ENCODE measurements at regions not wholly inside any gene's neighbourhood (a gene's known extent, or its start where the extent isn't known, plus 50 kb on each side); places are given as distances from the start of the nearest gene placed in this dataset.

DNA sequence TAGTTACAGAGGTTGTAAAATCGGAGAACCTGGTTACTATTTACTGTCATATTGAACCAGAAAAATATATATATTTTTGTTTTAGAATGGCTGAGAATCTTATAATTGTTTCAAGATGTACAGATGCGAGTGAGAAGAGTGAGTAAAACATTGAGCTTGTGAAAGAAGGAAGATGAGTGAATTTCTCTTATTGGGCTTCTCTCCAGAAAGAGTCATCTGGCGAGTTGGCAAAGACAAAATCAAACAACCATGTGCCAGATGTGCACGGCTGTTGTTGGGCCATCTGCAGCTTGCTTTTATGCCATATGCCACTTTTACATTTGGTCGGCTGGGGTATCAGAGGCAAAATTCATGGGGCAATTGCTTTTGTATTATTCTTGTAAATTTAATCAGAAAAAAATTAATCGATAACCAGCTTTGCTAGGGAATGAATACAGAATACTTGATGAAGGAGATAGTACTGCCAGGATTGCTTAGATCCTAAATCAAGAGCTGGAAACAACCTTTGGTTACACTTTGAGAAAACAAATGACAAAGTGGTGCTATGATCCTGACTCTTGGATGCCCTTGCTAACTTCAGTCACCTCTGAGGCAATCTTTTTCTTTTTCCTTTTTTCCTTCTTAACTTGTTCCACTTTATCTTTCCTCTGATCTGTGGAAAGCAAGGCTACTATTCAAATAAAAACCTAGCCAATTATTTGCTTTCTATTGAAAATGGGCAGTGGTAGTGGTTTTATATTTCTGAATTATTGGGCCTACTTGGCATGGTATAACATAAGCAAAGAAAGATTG lies 97.1 kb upstream of the GRIK2 start:
- Mint-ChIP-seq H3K4me1 (peaks cover 3% of the 10 kb centered on the region), H3K4me3 (no peak overlapping the region), H3K27ac (no peak overlapping the region), H3K9me3 (peaks cover 24% of the 10 kb centered on the region), H3K27me3 (ENCODE audit: low read depth) (no peaks in the 10 kb centered on the region), H3K36me3 (no peaks in the 10 kb centered on the region)
- DNase-seq (ENCODE audit: low spot score in 2 of 2, unreplicated experiment in 2 of 2) = no peak
- TF ChIP-seq, protein P1, sequence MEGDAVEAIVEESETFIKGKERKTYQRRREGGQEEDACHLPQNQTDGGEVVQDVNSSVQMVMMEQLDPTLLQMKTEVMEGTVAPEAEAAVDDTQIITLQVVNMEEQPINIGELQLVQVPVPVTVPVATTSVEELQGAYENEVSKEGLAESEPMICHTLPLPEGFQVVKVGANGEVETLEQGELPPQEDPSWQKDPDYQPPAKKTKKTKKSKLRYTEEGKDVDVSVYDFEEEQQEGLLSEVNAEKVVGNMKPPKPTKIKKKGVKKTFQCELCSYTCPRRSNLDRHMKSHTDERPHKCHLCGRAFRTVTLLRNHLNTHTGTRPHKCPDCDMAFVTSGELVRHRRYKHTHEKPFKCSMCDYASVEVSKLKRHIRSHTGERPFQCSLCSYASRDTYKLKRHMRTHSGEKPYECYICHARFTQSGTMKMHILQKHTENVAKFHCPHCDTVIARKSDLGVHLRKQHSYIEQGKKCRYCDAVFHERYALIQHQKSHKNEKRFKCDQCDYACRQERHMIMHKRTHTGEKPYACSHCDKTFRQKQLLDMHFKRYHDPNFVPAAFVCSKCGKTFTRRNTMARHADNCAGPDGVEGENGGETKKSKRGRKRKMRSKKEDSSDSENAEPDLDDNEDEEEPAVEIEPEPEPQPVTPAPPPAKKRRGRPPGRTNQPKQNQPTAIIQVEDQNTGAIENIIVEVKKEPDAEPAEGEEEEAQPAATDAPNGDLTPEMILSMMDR (IDR thresholded peaks at IDR 0.05; ENCODE audit: unreplicated experiment) = no peak

DNA sequence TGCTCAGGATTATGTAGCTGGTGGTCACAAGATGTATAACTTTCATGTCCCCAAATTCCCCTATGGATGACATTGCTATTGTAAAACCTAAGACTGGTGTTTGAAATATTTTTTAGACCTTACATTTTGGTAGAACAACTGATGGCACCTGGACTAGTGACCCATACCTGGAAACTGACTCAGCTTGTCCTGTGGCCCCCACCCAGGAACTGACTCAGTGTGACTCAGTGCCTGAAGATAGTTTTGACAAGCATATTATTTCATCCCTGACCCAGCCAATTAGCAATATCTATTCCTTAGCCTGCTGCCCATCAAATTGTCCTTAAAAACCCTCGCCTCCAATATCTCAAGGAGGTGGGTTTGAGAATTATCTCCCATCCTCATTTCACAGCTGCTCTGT lies 90.9 kb upstream of the GRIK2 start:
- Mint-ChIP-seq H3K36me3 (no peaks in the 10 kb centered on the region), H3K27ac (no peak overlapping the region), H3K27me3 (ENCODE audit: low read depth) (peaks cover 2% of the 10 kb centered on the region)

DNA sequence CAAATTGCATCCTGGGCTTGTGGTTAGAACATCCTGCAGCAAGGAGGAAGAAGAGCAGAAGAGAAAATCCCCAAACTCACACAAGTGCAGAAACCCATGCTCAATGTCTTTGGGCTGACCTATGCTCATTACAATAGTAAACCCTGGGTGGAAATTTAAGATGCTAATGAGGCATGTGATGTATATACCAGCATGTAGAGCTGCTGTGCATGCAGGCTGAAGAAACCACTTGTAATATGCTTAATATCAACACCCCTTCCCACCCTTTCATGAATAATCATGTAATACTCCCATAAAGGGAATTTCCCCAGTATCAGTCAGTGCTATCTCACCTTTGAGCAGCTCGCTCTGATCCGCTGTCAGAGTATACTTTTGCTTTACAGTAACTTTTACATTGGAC lies 90.0 kb upstream of the GRIK2 start:
- H3K4me3 Mint-ChIP-seq = no peak overlapping the region
- TF ChIP-seq, protein P1 (IDR thresholded peaks at IDR 0.05; ENCODE audit: unreplicated experiment) = no peak
- peaks cover 15% of the 10 kb centered on the region for H3K9me3 Mint-ChIP-seq
- no peaks in the 10 kb centered on the region for H3K4me1 Mint-ChIP-seq
- no peak overlapping the region for H3K27ac Mint-ChIP-seq
- no peaks in the 10 kb centered on the region for H3K36me3 Mint-ChIP-seq
- H3K27me3 Mint-ChIP-seq (ENCODE audit: low read depth) = peaks cover 3% of the 10 kb centered on the region
- no peak for DNase-seq (ENCODE audit: low spot score in 2 of 2, unreplicated experiment in 2 of 2)

More for the DNA sequence above, 90.9 kb upstream of the GRIK2 start:
- peaks cover 15% of the 10 kb centered on the region for H3K9me3 Mint-ChIP-seq
- no peaks in the 10 kb centered on the region for H3K4me1 Mint-ChIP-seq
- H3K4me3 Mint-ChIP-seq = no peak overlapping the region
- TF ChIP-seq, protein P1 (IDR thresholded peaks at IDR 0.05; ENCODE audit: unreplicated experiment) = no peak
- no peak for DNase-seq (ENCODE audit: low spot score in 2 of 2, unreplicated experiment in 2 of 2)

DNA sequence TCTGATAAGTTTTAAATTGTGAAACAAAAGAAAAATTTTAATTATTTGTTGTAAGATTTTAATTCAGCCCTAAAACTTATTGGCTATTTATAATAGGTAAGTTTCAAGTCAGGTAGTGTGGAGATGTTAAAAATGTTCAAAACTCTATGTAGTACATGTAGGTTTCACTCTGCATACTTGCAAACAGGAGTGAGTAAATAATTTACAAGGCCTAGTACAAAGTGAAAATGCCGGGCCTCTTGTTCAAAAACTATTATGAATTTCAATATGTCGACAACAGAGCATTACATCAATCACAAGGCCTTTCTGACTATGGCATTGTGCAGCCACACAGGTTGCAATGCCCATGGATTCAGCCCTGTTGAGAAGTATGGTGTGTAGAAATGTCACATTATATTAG lies 80.9 kb upstream of the GRIK2 start:
- Mint-ChIP-seq H3K27ac (no peak overlapping the region), H3K9me3 (no peaks in the 10 kb centered on the region), H3K27me3 (ENCODE audit: low read depth) (peaks cover 1% of the 10 kb centered on the region), H3K36me3 (no peaks in the 10 kb centered on the region), H3K4me3 (no peak overlapping the region), H3K4me1 (no peaks in the 10 kb centered on the region)
- no peak for DNase-seq (ENCODE audit: low spot score in 2 of 2, unreplicated experiment in 2 of 2)
- TF ChIP-seq, protein P1 (IDR thresholded peaks at IDR 0.05; ENCODE audit: unreplicated experiment) = no peak

DNA sequence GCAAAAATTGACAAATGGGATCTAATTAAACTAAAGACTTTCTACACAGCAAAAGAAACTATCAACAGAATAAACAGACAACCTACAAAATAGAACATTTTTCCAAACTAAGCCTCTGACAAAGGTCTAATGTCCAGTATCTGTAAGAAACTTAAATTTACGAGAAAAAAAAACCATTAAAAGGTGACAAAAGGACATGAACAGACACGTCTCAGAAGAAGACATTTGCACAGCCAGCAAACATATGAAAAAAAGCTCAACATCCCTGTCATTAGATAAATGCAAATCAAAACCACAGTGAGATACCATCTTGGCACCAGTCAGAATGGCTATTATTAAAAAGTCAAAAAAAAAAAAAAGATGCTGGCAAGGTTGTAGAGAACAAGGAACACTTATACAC lies 70.6 kb upstream of the GRIK2 start:
- no peak for DNase-seq (ENCODE audit: low spot score in 2 of 2, unreplicated experiment in 2 of 2)
- Mint-ChIP-seq H3K4me3 (no peak overlapping the region), H3K27me3 (ENCODE audit: low read depth) (peaks cover 3% of the 10 kb centered on the region), H3K27ac (no peak overlapping the region), H3K36me3 (no peaks in the 10 kb centered on the region), H3K9me3 (no peaks in the 10 kb centered on the region), H3K4me1 (no peaks in the 10 kb centered on the region)
- TF ChIP-seq, protein P1 (IDR thresholded peaks at IDR 0.05; ENCODE audit: unreplicated experiment) = no peak
